H9 (cell line): ENCODE measurements at regions not wholly inside any gene's neighbourhood (a gene's known extent, or its start where the extent isn't known, plus 50 kb on each side); places are given as distances from the start of the nearest gene placed in this dataset.

Source experiments
- DNase-seq: peaks from one replicate; pipeline ENCODE4 v3.0.0-alpha.2; 2017
- H2AFZ ChIP-seq: one replicate; pipeline ENCODE4 v1.6.1; 2013; ENCODE audit warnings: mild to moderate bottlenecking, low read length, control low read depth, moderate library complexity
- H2AK5ac ChIP-seq: 2 replicates; pipeline ENCODE4 v1.6.1; 2013; ENCODE audit warnings: low read length, control low read depth, mixed read lengths; ENCODE audit not compliant: insufficient read length
- H2BK120ac ChIP-seq: one replicate; pipeline ENCODE4 v1.6.1; 2013; ENCODE audit warnings: low read depth, mild to moderate bottlenecking, low read length, control low read depth, inconsistent platforms; ENCODE audit not compliant: poor library complexity, severe bottlenecking
- H2BK12ac ChIP-seq: 2 replicates; pipeline ENCODE4 v1.6.1; 2013; ENCODE audit warnings: low read length, control low read depth, mixed read lengths, low read depth; ENCODE audit not compliant: insufficient read length
- H2BK15ac ChIP-seq: 2 replicates; pipeline ENCODE4 v1.6.1; 2013; ENCODE audit warnings: low read depth, low read length, control low read depth
- H2BK20ac ChIP-seq: one replicate; pipeline ENCODE4 v1.6.1; 2013; ENCODE audit warnings: low read depth, mild to moderate bottlenecking, low read length, control low read depth, inconsistent platforms; ENCODE audit not compliant: poor library complexity, severe bottlenecking
- H2BK5ac ChIP-seq: 2 replicates; pipeline ENCODE4 v1.6.1; 2013; ENCODE audit warnings: low read length, control low read depth, mixed read lengths; ENCODE audit not compliant: insufficient read length
- H3K14ac ChIP-seq: 2 replicates; pipeline ENCODE4 v1.6.1; 2013; ENCODE audit warnings: low read length, control low read depth; ENCODE audit not compliant: insufficient read depth
- H3K18ac ChIP-seq: 2 replicates; pipeline ENCODE4 v1.6.1; 2013; ENCODE audit warnings: low read depth, mild to moderate bottlenecking, mixed read lengths, low read length, control low read depth; ENCODE audit not compliant: insufficient read length
- H3K23ac ChIP-seq: 2 replicates; pipeline ENCODE4 v1.6.1; 2013; ENCODE audit warnings: low read length, control low read depth, mixed read lengths, low read depth; ENCODE audit not compliant: insufficient read length
- H3K23me2 ChIP-seq: 2 replicates; pipeline ENCODE4 v1.6.1; 2013; ENCODE audit warnings: low read depth, mild to moderate bottlenecking, mixed read lengths, low read length, control low read depth; ENCODE audit not compliant: insufficient read length, poor library complexity, severe bottlenecking
- H3K27ac ChIP-seq: 2 replicates; pipeline ENCODE4 v1.5.1; 2013; ENCODE audit warnings: low read length, control low read depth, mixed read lengths, low read depth; ENCODE audit not compliant: insufficient read length
- H3K27me3 ChIP-seq: 2 replicates; pipeline ENCODE4 v1.6.1; 2013; ENCODE audit warnings: low read length, control low read depth, inconsistent platforms; ENCODE audit not compliant: insufficient read depth
- H3K4ac ChIP-seq: 2 replicates; pipeline ENCODE4 v1.6.1; 2013; ENCODE audit warnings: low read depth, mild to moderate bottlenecking, control low read depth, inconsistent platforms, low read length, moderate library complexity
- H3K4me1 ChIP-seq: 2 replicates; pipeline ENCODE4 v1.6.1; 2013; ENCODE audit warnings: low read length, control low read depth, inconsistent platforms; ENCODE audit not compliant: insufficient read depth
- H3K4me2 ChIP-seq: 2 replicates; pipeline ENCODE4 v1.6.1; 2013; ENCODE audit warnings: low read length, control low read depth, mixed read lengths; ENCODE audit not compliant: insufficient read length, insufficient read depth
- H3K56ac ChIP-seq: 2 replicates; pipeline ENCODE4 v1.6.1; 2013; ENCODE audit warnings: low read depth, mild to moderate bottlenecking, mixed read lengths, low read length, control low read depth; ENCODE audit not compliant: insufficient read length
- H3K79me1 ChIP-seq: 2 replicates; pipeline ENCODE4 v1.6.1; 2013; ENCODE audit warnings: low read depth, mild to moderate bottlenecking, moderate library complexity, low read length, control low read depth, inconsistent platforms; ENCODE audit not compliant: insufficient read depth, poor library complexity, severe bottlenecking
- H3K79me2 ChIP-seq: 2 replicates; pipeline ENCODE4 v1.6.1; 2013; ENCODE audit warnings: low read length, control low read depth, inconsistent platforms; ENCODE audit not compliant: insufficient read depth
- H3K9ac ChIP-seq: 2 replicates; pipeline ENCODE4 v1.6.1; 2013; ENCODE audit warnings: low read length, control low read depth, mixed read lengths; ENCODE audit not compliant: insufficient read length; ENCODE audit errors: extremely low read depth
- H3K9me3 ChIP-seq: one replicate; pipeline ENCODE4 v1.6.1; 2013; ENCODE audit warnings: low read depth, low read length, inconsistent platforms; ENCODE audit not compliant: control insufficient read depth
- H3T11ph ChIP-seq: one replicate; pipeline ENCODE4 v1.6.1; 2013; ENCODE audit warnings: mild to moderate bottlenecking, low read length, control low read depth, inconsistent platforms
- H4K20me1 ChIP-seq: one replicate; pipeline ENCODE4 v1.6.1; 2013; ENCODE audit not compliant: control insufficient read depth, insufficient read length, insufficient read depth
- H4K5ac ChIP-seq: 2 replicates; pipeline ENCODE4 v1.6.1; 2013; ENCODE audit warnings: low read depth, mild to moderate bottlenecking, mixed read lengths, low read length, control low read depth; ENCODE audit not compliant: insufficient read length
- H4K8ac ChIP-seq: replicated peaks from 2 replicates; pipeline ENCODE4 v1.6.1; 2013; ENCODE audit warnings: low read length, control low read depth, mixed read lengths, low read depth; ENCODE audit not compliant: insufficient read length
- H4K91ac ChIP-seq: 2 replicates; pipeline ENCODE4 v1.6.1; 2013; ENCODE audit warnings: low read depth, mild to moderate bottlenecking, moderate library complexity, mixed read lengths, low read length, control low read depth; ENCODE audit not compliant: insufficient read length
- H3K27ac Mint-ChIP-seq, 3 experiments: 2 replicates in 2 of 3; 3 replicates in 1 of 3; pipeline ENCODE4 v1.8.0; 2020 to 2021; ENCODE audit warnings: mixed read lengths in 3 of 3, mild to moderate bottlenecking in 1 of 3, moderate library complexity in 1 of 3
- H3K27me3 Mint-ChIP-seq: 2 replicates; pipeline ENCODE4 v1.8.0; 2021; ENCODE audit warnings: low read depth, mild to moderate bottlenecking, moderate library complexity, mixed read lengths
- H3K36me3 Mint-ChIP-seq, 3 experiments: 2 replicates in 2 of 3; 3 replicates in 1 of 3; pipeline ENCODE4 v1.8.0; 2020 to 2021; ENCODE audit warnings: low read depth in 3 of 3, mixed read lengths in 3 of 3; ENCODE audit not compliant: insufficient read depth in 1 of 3
- H3K4me1 Mint-ChIP-seq, 2 experiments: 2 replicates each; pipeline ENCODE4 v1.8.0; 2020; ENCODE audit warnings: mixed read lengths in 2 of 2
- H3K4me3 Mint-ChIP-seq, 2 experiments: 2 replicates in 1 of 2; 3 replicates in 1 of 2; pipeline ENCODE4 v1.8.0; 2020 to 2021; ENCODE audit warnings: mild to moderate bottlenecking in 2 of 2, mixed read lengths in 2 of 2, moderate library complexity in 1 of 2
- H3K9me3 Mint-ChIP-seq, 2 experiments: 2 replicates in 1 of 2; 3 replicates in 1 of 2; pipeline ENCODE4 v1.8.0; 2020; ENCODE audit warnings: mild to moderate bottlenecking in 2 of 2, mixed read lengths in 2 of 2, moderate library complexity in 1 of 2
- CTCF ChIP-seq: fragments of 200-600 bp; sonication (generic); conservative IDR thresholded peaks from 3 replicates; pipeline ENCODE4 v1.8.0; 2021; ENCODE audit warnings: antibody characterized with exemption, mild to moderate bottlenecking

GRCh38 chrX:149365552-149365951 is 139.6 kb downstream of the IDS start:
- no peak overlapping the region for H3K56ac ChIP-seq
- Mint-ChIP-seq H3K4me1 (peaks cover 0 to 4% of the 10 kb centered on the region in 2 experiments; a peak in 3 of 4 replicates), H3K4me3 (no peak overlapping the region), H3K36me3 (peaks cover 0 to 7% (median 1%) of the 10 kb centered on the region in 3 experiments; a peak in 6 of 7 replicates), H3K9me3 (peaks cover 73 to 75% of the 10 kb centered on the region in 2 experiments), H3K27me3 (peaks cover 2% of the 10 kb centered on the region; the same call in 1 of the 2 replicates), H3K27ac (no peak overlapping the region)
- H3K27ac ChIP-seq, result no peak overlapping the region
- H3K79me2 ChIP-seq, result no peaks in the 10 kb centered on the region
- H2BK12ac ChIP-seq, result no peak overlapping the region
- no peak overlapping the region for H4K5ac ChIP-seq
- no peak overlapping the region for H2BK20ac ChIP-seq
- H3K14ac ChIP-seq, result no peak overlapping the region
- H3K9ac ChIP-seq, result no peak overlapping the region
- H4K8ac ChIP-seq, result no peak overlapping the region
- H2AFZ ChIP-seq, result no peak overlapping the region
- H2BK5ac ChIP-seq, result no peak overlapping the region
- no peak overlapping the region for H3K23ac ChIP-seq
- no peak overlapping the region for H3T11ph ChIP-seq
- no peak for DNase-seq
- no peak overlapping the region for H4K91ac ChIP-seq
- H3K27me3 ChIP-seq, result no peaks in the 10 kb centered on the region
- H3K4ac ChIP-seq, result no peak overlapping the region
- H3K9me3 ChIP-seq, result peaks cover 54% of the 10 kb centered on the region
- peaks cover 3% of the 10 kb centered on the region; the same call in 1 of the 2 replicates for H3K4me1 ChIP-seq
- H3K4me2 ChIP-seq, result no peak overlapping the region
- H3K23me2 ChIP-seq, result no peaks in the 10 kb centered on the region
- H2BK15ac ChIP-seq, result no peak overlapping the region
- H2AK5ac ChIP-seq, result no peak overlapping the region
- no peak overlapping the region for H3K18ac ChIP-seq
- no peak for TF ChIP-seq CTCF
- no peak overlapping the region for H2BK120ac ChIP-seq
- H3K79me1 ChIP-seq, result no peaks in the 10 kb centered on the region
- no peaks in the 10 kb centered on the region for H4K20me1 ChIP-seq
